ENCODE measurements at regions not wholly inside any gene's neighbourhood (a gene's known extent, or its start where the extent isn't known, plus 50 kb on each side); places are given as distances from the start of the nearest gene placed in this dataset.

GRCh38 chr13:106989876-106990275 is 421.9 kb upstream of the ARGLU1 start:
- no peak for DNase-seq (ENCODE audit: low read depth in 2 of 2)

GRCh38 chr13:106987427-106987785 is 419.5 kb upstream of the ARGLU1 start:
- DNase-seq (ENCODE audit: low read depth in 2 of 2): no peak

- DNase-seq (ENCODE audit: low read depth in 2 of 2): no peak
Observed at GRCh38 chr13:106986687-106987426, 418.9 kb upstream of the ARGLU1 start.

GRCh38 chr13:106986033-106986484 is 418.1 kb upstream of the ARGLU1 start:
- no peak for DNase-seq (ENCODE audit: low read depth in 2 of 2)

GRCh38 chr13:106985481-106985880 is 417.5 kb upstream of the ARGLU1 start:
- DNase-seq (ENCODE audit: low read depth in 2 of 2): no peak

- DNase-seq (ENCODE audit: low read depth in 2 of 2): no peak
Observed at GRCh38 chr13:106981051-106981450, 413.1 kb upstream of the ARGLU1 start.

GRCh38 chr13:106967391-106967790 is 399.5 kb upstream of the ARGLU1 start:
- peak in 1 of 2 donors; percentile 76 for DNase-seq (ENCODE audit: low read depth in 2 of 2)

- DNase-seq (ENCODE audit: low read depth in 2 of 2): no peak
Observed at GRCh38 chr13:106963151-106963550, 395.2 kb upstream of the ARGLU1 start.

GRCh38 chr13:106961651-106962050 is 393.7 kb upstream of the ARGLU1 start:
- no peak for DNase-seq (ENCODE audit: low read depth in 2 of 2)

GRCh38 chr13:106961216-106961615 is 393.3 kb upstream of the ARGLU1 start:
- DNase-seq (ENCODE audit: low read depth in 2 of 2): no peak

GRCh38 chr13:106958621-106959048 is 390.7 kb upstream of the ARGLU1 start:
- DNase-seq (ENCODE audit: low read depth in 2 of 2): no peak

- no peak for DNase-seq (ENCODE audit: low read depth in 2 of 2)
Observed at GRCh38 chr13:106942563-106942962, 374.6 kb upstream of the ARGLU1 start.

GRCh38 chr13:106941779-106942178 is 373.8 kb upstream of the ARGLU1 start:
- DNase-seq (ENCODE audit: low read depth in 2 of 2): no peak

- DNase-seq (ENCODE audit: low read depth in 2 of 2): no peak
Observed at GRCh38 chr13:106927421-106927820, 359.5 kb upstream of the ARGLU1 start.

GRCh38 chr13:106922384-106922783 is 354.4 kb upstream of the ARGLU1 start:
- DNase-seq (ENCODE audit: low read depth in 2 of 2): no peak

GRCh38 chr13:106919638-106920037 is 351.7 kb upstream of the ARGLU1 start:
- DNase-seq (ENCODE audit: low read depth in 2 of 2): peak; percentile 98

GRCh38 chr13:106919133-106919532 is 351.2 kb upstream of the ARGLU1 start:
- DNase-seq (ENCODE audit: low read depth in 2 of 2): peak; percentile 70

GRCh38 chr13:106918557-106918860 is 350.6 kb upstream of the ARGLU1 start:
- peak; percentile 19 to 28 for DNase-seq (ENCODE audit: low read depth in 2 of 2)

GRCh38 chr13:106917673-106918556 is 350.0 kb upstream of the ARGLU1 start:
- DNase-seq (ENCODE audit: low read depth in 2 of 2): peak; percentile 86 to 92

- DNase-seq (ENCODE audit: low read depth in 2 of 2): peak in 1 of 2 donors; percentile 55
Observed at GRCh38 chr13:106917024-106917571, 349.2 kb upstream of the ARGLU1 start.

- no peak for DNase-seq (ENCODE audit: low read depth in 2 of 2)
Observed at GRCh38 chr13:106916329-106916976, 348.5 kb upstream of the ARGLU1 start.

GRCh38 chr13:106915146-106915545 is 347.2 kb upstream of the ARGLU1 start:
- no peak for DNase-seq (ENCODE audit: low read depth in 2 of 2)

All from lung microvascular endothelial cell (primary cell).